ENCODE measurements at regions not wholly inside any gene's neighbourhood (a gene's known extent, or its start where the extent isn't known, plus 50 kb on each side); places are given as distances from the start of the nearest gene placed in this dataset.

GRCh38 chr6:165025040-165025439 lies 284.4 kb downstream of the C6orf118 start:
- TF ChIP-seq POLR2A (IDR thresholded peaks at IDR 0.05) = no peak
- TF ChIP-seq EP300 (IDR thresholded peaks at IDR 0.05) = no peak
- TF ChIP-seq, protein P1, sequence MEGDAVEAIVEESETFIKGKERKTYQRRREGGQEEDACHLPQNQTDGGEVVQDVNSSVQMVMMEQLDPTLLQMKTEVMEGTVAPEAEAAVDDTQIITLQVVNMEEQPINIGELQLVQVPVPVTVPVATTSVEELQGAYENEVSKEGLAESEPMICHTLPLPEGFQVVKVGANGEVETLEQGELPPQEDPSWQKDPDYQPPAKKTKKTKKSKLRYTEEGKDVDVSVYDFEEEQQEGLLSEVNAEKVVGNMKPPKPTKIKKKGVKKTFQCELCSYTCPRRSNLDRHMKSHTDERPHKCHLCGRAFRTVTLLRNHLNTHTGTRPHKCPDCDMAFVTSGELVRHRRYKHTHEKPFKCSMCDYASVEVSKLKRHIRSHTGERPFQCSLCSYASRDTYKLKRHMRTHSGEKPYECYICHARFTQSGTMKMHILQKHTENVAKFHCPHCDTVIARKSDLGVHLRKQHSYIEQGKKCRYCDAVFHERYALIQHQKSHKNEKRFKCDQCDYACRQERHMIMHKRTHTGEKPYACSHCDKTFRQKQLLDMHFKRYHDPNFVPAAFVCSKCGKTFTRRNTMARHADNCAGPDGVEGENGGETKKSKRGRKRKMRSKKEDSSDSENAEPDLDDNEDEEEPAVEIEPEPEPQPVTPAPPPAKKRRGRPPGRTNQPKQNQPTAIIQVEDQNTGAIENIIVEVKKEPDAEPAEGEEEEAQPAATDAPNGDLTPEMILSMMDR (IDR thresholded peaks at IDR 0.05) = no peak
- no peak for TF ChIP-seq POLR2AphosphoS5 (IDR thresholded peaks at IDR 0.05)
